Gastroesophageal sphincter (tissue), 4 donors: ENCODE measurements at regions not wholly inside any gene's neighbourhood (a gene's known extent, or its start where the extent isn't known, plus 50 kb on each side); places are given as distances from the start of the nearest gene placed in this dataset.
"Not testable (repeated sequence)": the region's sequence is repeated elsewhere in the genome, so short reads cannot be mapped to it uniquely, and the experiment has no call there.

ENCODE experiments used
- ATAC-seq: fragments of 150-250 bp; one replicate; pipeline ENCODE4 v1.9.1; 2016; ENCODE audit warnings: mild to moderate bottlenecking, moderate library complexity
- H3K27ac ChIP-seq, 4 donors: fragments of 200-600 bp; sonication (generic) in 3 of 4; 1 replicate in 3 of 4; 2 replicates in 1 of 4; pipeline ENCODE4 v1.5.1; 2016 to 2019
- H3K27me3 ChIP-seq: fragments of 200-600 bp; sonication (generic); one replicate; pipeline ENCODE4 v1.5.1; 2019
- H3K36me3 ChIP-seq, 2 donors: fragments of 200-600 bp; sonication (generic); one replicate each; pipeline ENCODE4 v1.5.1; 2019; ENCODE audit warnings: control low read depth in 1 of 2
- H3K4me1 ChIP-seq, 3 donors: fragments of 200-600 bp; sonication (generic); 1 replicate in 2 of 3; 2 replicates in 1 of 3; pipeline ENCODE4 v1.5.1; 2016 to 2019; ENCODE audit warnings: control low read depth in 2 of 3
- H3K4me3 ChIP-seq, 2 donors: fragments of 200-600 bp; sonication (generic); one replicate each; pipeline ENCODE4 v1.5.1; 2019; ENCODE audit warnings: mild to moderate bottlenecking in 1 of 2, moderate library complexity in 1 of 2
- H3K9me3 ChIP-seq, 3 donors: fragments of 200-600 bp; sonication (generic); one replicate each; pipeline ENCODE4 v1.5.1; 2017 to 2019; ENCODE audit warnings: control low read depth in 2 of 3
- CTCF ChIP-seq, 4 experiments: fragments of 200-600 bp in 2 of 4; fragments of 450-650 bp in 2 of 4; sonication (generic) in 1 of 4; IDR thresholded peaks; one replicate each; pipeline ENCODE4 v1.5.1; 2017 to 2019; ENCODE audit warnings: antibody characterized with exemption in 4 of 4, mild to moderate bottlenecking in 2 of 4, moderate library complexity in 2 of 4
- EP300 ChIP-seq: sonication (generic); formaldehyde crosslinking; IDR thresholded peaks from one replicate; pipeline ENCODE4 v1.6.1; 2017; ENCODE audit warnings: antibody characterized with exemption, mild to moderate bottlenecking
- POLR2A ChIP-seq, 2 donors: fragments of 450-650 bp; IDR thresholded peaks; one replicate each; pipeline ENCODE4 v1.6.1; 2017; ENCODE audit warnings: antibody characterized with exemption in 2 of 2, mild to moderate bottlenecking in 2 of 2, moderate library complexity in 1 of 2
- POLR2AphosphoS5 ChIP-seq: sonication (generic); formaldehyde crosslinking; IDR thresholded peaks from one replicate; pipeline ENCODE4 v1.6.1; 2017; ENCODE audit warnings: antibody characterized with exemption
- WGBS, 2 donors: methylation state at CpG; one replicate each; pipeline ENCODE4 v1.1.5; 2018; ENCODE audit warnings: low coverage in 1 of 2; 5-methylcytosine and 5-hydroxymethylcytosine counted together

- Histone ChIP-seq H3K9me3 (no peaks in the 10 kb centered on the region), H3K4me3 (no peak overlapping the region), H3K27ac (no peak overlapping the region), H3K36me3 (no peaks in the 10 kb centered on the region), H3K27me3 (no peaks in the 10 kb centered on the region), H3K4me1 (peaks cover 6 to 48% (median 7%) of the 10 kb centered on the region in 3 donors)
- TF ChIP-seq POLR2AphosphoS5 = no peak
- TF ChIP-seq CTCF (IDR thresholded peaks at IDR 0.05) = no peak
- TF ChIP-seq EP300 = no peak
- TF ChIP-seq POLR2A (IDR thresholded peaks at IDR 0.05) = no peak
- ATAC-seq = no peak
These were observed 93.7 kb downstream of the JRKL start for GRCh38 chr11:96483374-96483955.

GRCh38 chr11:96484361-96484760 is 94.5 kb downstream of the JRKL start:
- Histone ChIP-seq H3K36me3 (no peaks in the 10 kb centered on the region), H3K4me1 (peaks cover 6 to 48% (median 7%) of the 10 kb centered on the region in 3 donors), H3K27me3 (no peaks in the 10 kb centered on the region), H3K4me3 (no peak overlapping the region), H3K9me3 (no peaks in the 10 kb centered on the region), H3K27ac (no peak overlapping the region)
- ATAC-seq = no peak
- TF ChIP-seq EP300 (no peak), POLR2A (IDR thresholded peaks at IDR 0.05) (no peak), CTCF (IDR thresholded peaks at IDR 0.05) (no peak), POLR2AphosphoS5 (no peak)

GRCh38 chr11:96486890-96487611 is 97.2 kb downstream of the JRKL start:
- Histone ChIP-seq H3K9me3 (no peaks in the 10 kb centered on the region), H3K27ac (no peak overlapping the region), H3K4me3 (no peak overlapping the region), H3K4me1 (peaks cover under 1 to 37% (median 2%) of the 10 kb centered on the region in 3 donors), H3K27me3 (no peaks in the 10 kb centered on the region), H3K36me3 (no peaks in the 10 kb centered on the region)
- ATAC-seq = no peak
- 56 to 100% methylated on average over 1 to 5 of the region's 13 CpGs for WGBS, 2 donors
- TF ChIP-seq EP300 (no peak), POLR2AphosphoS5 (no peak), CTCF (IDR thresholded peaks at IDR 0.05) (no peak), POLR2A (IDR thresholded peaks at IDR 0.05) (no peak)

DNA sequence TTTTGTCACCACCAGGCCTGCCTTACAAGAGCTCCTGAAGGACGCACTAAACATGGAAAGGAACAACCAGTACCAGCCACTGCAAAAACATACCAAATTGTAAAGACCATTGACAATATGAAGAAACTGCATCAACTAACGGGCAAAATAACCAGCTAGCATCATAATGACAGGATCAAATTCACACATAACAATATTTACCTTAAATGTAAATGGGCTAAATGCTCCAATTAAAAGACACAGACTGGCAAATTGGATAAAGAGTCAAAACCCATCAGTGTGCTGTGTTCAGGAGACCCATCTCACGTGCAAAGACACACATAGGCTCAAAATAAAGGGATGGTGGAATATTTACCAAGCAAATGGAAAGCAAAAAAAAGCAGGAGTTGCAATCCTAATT is 99.1 kb downstream of the JRKL start:
- not testable (repeated sequence) for H3K9me3 ChIP-seq, H3K4me3 ChIP-seq, ATAC-seq, H3K27me3 ChIP-seq, H3K36me3 ChIP-seq, H3K27ac ChIP-seq
- WGBS, 2 donors = 87 to 95% methylated on average over 3 of the region's 3 CpGs
- H3K4me1 ChIP-seq = peaks cover 0 to 18% (median 0%) of the 10 kb centered on the region in 3 donors

- H3K4me1 ChIP-seq = no peaks in the 10 kb centered on the region
- TF ChIP-seq POLR2AphosphoS5 (no peak), CTCF (IDR thresholded peaks at IDR 0.05) (no peak), EP300 (no peak), POLR2A (IDR thresholded peaks at IDR 0.05) (no peak)
- H3K27ac ChIP-seq = no peak overlapping the region
- H3K27me3 ChIP-seq = no peaks in the 10 kb centered on the region
- WGBS, 2 donors = 83 to 100% methylated on average over 1 to 3 of the region's 3 CpGs
- H3K36me3 ChIP-seq = no peaks in the 10 kb centered on the region
- no peaks in the 10 kb centered on the region for H3K9me3 ChIP-seq
- H3K4me3 ChIP-seq = no peak overlapping the region
- no peak for ATAC-seq
These were observed 110.6 kb downstream of the JRKL start for GRCh38 chr11:96500440-96500839.
